ENCODE measurements at regions not wholly inside any gene's neighbourhood (a gene's known extent, or its start where the extent isn't known, plus 50 kb on each side); places are given as distances from the start of the nearest gene placed in this dataset.

DNA sequence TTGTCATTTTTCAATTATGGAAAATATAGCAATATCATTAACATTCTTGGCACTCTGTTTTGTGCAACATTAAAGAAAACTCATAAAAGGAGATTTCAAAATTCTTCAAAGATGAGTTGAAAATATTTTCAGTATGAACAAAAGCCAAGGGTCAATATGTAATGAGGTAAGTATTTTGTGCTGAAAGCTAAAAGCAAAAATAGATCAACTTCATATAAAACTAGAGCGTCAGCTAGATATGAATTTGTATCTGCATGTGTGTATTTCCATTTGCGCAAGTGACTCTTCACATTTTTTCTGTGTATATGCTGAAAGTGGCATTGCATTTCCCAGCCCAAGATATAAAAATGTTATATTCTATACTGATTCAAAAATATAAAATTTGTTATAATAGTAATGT is 492.1 kb upstream of the EYS start:
- no peak for DNase-seq (ENCODE audit: low spot score)
- POLR2A ChIA-PET (ENCODE audit: low non-redundant PET): no interaction called here
- CTCF ChIA-PET: no interaction called here

DNA sequence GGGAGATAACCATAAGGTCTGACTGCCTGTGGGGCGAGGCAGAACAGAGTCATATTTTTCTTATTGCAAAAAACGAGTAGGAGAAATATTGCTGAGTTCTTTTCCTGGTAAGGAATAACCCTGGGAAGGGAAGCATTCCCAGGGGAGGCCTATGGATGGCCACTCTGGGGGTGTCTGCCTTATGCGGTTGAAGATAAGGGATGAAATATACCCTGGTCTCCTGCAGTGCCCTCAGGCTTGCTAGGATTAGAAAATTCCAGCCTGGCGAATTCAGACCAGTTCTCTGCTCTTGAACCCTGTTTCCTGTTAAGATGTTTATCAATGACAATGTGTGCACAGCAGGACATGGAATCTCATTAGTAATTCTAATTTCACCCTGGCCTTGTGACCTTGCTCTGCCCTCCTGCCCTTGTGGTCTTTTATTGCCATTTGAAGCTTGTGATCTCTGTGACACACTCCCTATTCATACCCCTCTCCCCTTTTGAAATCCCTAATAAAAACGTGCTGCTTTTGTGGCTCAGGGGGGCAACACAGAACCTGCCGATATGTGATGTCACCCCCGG is 491.1 kb upstream of the EYS start:
- no peak for TF ChIP-seq EZH2 (IDR thresholded peaks at IDR 0.05; ENCODE audit: borderline replicate concordance, low read depth, low read length, poor library complexity, severe bottlenecking)
- TF ChIP-seq, protein P1, sequence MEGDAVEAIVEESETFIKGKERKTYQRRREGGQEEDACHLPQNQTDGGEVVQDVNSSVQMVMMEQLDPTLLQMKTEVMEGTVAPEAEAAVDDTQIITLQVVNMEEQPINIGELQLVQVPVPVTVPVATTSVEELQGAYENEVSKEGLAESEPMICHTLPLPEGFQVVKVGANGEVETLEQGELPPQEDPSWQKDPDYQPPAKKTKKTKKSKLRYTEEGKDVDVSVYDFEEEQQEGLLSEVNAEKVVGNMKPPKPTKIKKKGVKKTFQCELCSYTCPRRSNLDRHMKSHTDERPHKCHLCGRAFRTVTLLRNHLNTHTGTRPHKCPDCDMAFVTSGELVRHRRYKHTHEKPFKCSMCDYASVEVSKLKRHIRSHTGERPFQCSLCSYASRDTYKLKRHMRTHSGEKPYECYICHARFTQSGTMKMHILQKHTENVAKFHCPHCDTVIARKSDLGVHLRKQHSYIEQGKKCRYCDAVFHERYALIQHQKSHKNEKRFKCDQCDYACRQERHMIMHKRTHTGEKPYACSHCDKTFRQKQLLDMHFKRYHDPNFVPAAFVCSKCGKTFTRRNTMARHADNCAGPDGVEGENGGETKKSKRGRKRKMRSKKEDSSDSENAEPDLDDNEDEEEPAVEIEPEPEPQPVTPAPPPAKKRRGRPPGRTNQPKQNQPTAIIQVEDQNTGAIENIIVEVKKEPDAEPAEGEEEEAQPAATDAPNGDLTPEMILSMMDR (conservative IDR thresholded peaks at IDR 0.05; ENCODE audit: low read depth, low read length): no peak
- CTCF ChIA-PET: no interaction called here

More for the DNA sequence above, 492.1 kb upstream of the EYS start:
- H3K4me1 ChIP-seq (ENCODE audit: insufficient read depth, low read length, poor library complexity, severe bottlenecking): no peaks in the 10 kb centered on the region
- no peaks in the 10 kb centered on the region for H3K27me3 ChIP-seq (replicated peaks; ENCODE audit: insufficient read depth, low read depth, low read length, poor library complexity)
- no peaks in the 10 kb centered on the region for H3K9me3 ChIP-seq (ENCODE audit: low read depth, low read length, poor library complexity, severe bottlenecking)
- intact Hi-C loops (cut with micrococcal nuclease; ENCODE audit: unreplicated experiment): no loop called here
- no peak overlapping the region for H3K4me3 ChIP-seq (ENCODE audit: low read depth, low read length, poor library complexity, severe bottlenecking)
- no peaks in the 10 kb centered on the region for H3K36me3 ChIP-seq (ENCODE audit: insufficient read depth, low read length, poor library complexity, severe bottlenecking)
- no peak overlapping the region for H3K27ac ChIP-seq (ENCODE audit: low read depth, low read length, poor library complexity, severe bottlenecking)
- no TSS peak for BruUV-seq (replicated peaks)
- TF ChIP-seq EZH2 (IDR thresholded peaks at IDR 0.05; ENCODE audit: borderline replicate concordance, low read depth, low read length, poor library complexity, severe bottlenecking): no peak
- TF ChIP-seq, protein P1 (conservative IDR thresholded peaks at IDR 0.05; ENCODE audit: low read depth, low read length): no peak

DNA sequence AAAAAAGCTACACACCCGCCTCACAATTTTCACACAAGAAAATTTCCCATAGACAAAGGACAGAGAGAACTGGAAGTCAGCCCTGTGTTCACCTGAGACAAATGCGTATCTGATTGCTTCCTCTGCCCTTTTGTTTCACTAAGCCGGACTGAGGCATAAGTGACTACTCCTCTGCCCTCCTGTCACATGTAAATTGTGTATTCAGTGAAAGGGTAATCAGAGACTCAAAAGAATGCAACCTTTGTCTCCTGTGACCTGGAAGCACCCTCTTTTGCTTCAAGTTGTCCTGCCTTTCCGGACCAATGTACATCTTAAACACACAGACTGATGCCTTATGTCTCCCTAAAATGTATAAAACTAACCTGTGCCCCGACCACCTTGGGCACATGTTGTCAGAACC is 483.8 kb upstream of the EYS start:
- H3K4me3 ChIP-seq (ENCODE audit: low read depth, low read length, poor library complexity, severe bottlenecking): no peak overlapping the region
- no peaks in the 10 kb centered on the region for H3K4me1 ChIP-seq (ENCODE audit: insufficient read depth, low read length, poor library complexity, severe bottlenecking)
- intact Hi-C loops (cut with micrococcal nuclease; ENCODE audit: unreplicated experiment): no loop called here
- CTCF ChIA-PET: no interaction called here
- DNase-seq (ENCODE audit: low spot score): no peak
- BruUV-seq (replicated peaks): no TSS peak
- POLR2A ChIA-PET (ENCODE audit: low non-redundant PET): no interaction called here
- no peaks in the 10 kb centered on the region for H3K27me3 ChIP-seq (replicated peaks; ENCODE audit: insufficient read depth, low read depth, low read length, poor library complexity)
- no peak overlapping the region for H3K27ac ChIP-seq (ENCODE audit: low read depth, low read length, poor library complexity, severe bottlenecking)
- TF ChIP-seq, protein P1 (conservative IDR thresholded peaks at IDR 0.05; ENCODE audit: low read depth, low read length): no peak
- TF ChIP-seq EZH2 (IDR thresholded peaks at IDR 0.05; ENCODE audit: borderline replicate concordance, low read depth, low read length, poor library complexity, severe bottlenecking): no peak
- no peaks in the 10 kb centered on the region for H3K36me3 ChIP-seq (ENCODE audit: insufficient read depth, low read length, poor library complexity, severe bottlenecking)
- H3K9me3 ChIP-seq (ENCODE audit: low read depth, low read length, poor library complexity, severe bottlenecking): peaks cover 11% of the 10 kb centered on the region

More for the DNA sequence above, 491.1 kb upstream of the EYS start:
- no peak overlapping the region for H3K4me3 ChIP-seq (ENCODE audit: low read depth, low read length, poor library complexity, severe bottlenecking)
- H3K27me3 ChIP-seq (replicated peaks; ENCODE audit: insufficient read depth, low read depth, low read length, poor library complexity): no peaks in the 10 kb centered on the region
- H3K27ac ChIP-seq (ENCODE audit: low read depth, low read length, poor library complexity, severe bottlenecking): no peak overlapping the region
- POLR2A ChIA-PET (ENCODE audit: low non-redundant PET): no interaction called here
- intact Hi-C loops (cut with micrococcal nuclease; ENCODE audit: unreplicated experiment): no loop called here
- H3K4me1 ChIP-seq (ENCODE audit: insufficient read depth, low read length, poor library complexity, severe bottlenecking): no peaks in the 10 kb centered on the region
- H3K36me3 ChIP-seq (ENCODE audit: insufficient read depth, low read length, poor library complexity, severe bottlenecking): no peaks in the 10 kb centered on the region
- no TSS peak for BruUV-seq (replicated peaks)
- DNase-seq (ENCODE audit: low spot score): no peak
- H3K9me3 ChIP-seq (ENCODE audit: low read depth, low read length, poor library complexity, severe bottlenecking): no peaks in the 10 kb centered on the region

Measured in A673 (cell line).